ENCODE measurements at regions not wholly inside any gene's neighbourhood (a gene's known extent, or its start where the extent isn't known, plus 50 kb on each side); places are given as distances from the start of the nearest gene placed in this dataset.

GRCh38 chr3:176523114-176523513 is 674.2 kb downstream of the TBL1XR1 start:
- no peak for DNase-seq

- no peak for DNase-seq
Measured at GRCh38 chr3:176522436-176522835, 674.8 kb downstream of the TBL1XR1 start.

- no peak for DNase-seq
Measured at GRCh38 chr3:176521531-176522175, 675.6 kb downstream of the TBL1XR1 start.

GRCh38 chr3:176514297-176514696 is 683.0 kb downstream of the TBL1XR1 start:
- no peak for DNase-seq

- no peak for DNase-seq
Measured at GRCh38 chr3:176513604-176514003, 683.7 kb downstream of the TBL1XR1 start.

GRCh38 chr3:176512037-176512436 is 685.2 kb downstream of the TBL1XR1 start:
- no peak for DNase-seq

GRCh38 chr3:176510097-176510496 is 687.2 kb downstream of the TBL1XR1 start:
- no peak for DNase-seq

- no peak for DNase-seq
Measured at GRCh38 chr3:176505878-176506621, 691.2 kb downstream of the TBL1XR1 start.

- DNase-seq: no peak
Measured at GRCh38 chr3:176491084-176491483, 706.2 kb downstream of the TBL1XR1 start.

- no peak for DNase-seq
Measured at GRCh38 chr3:176490357-176490756, 706.9 kb downstream of the TBL1XR1 start.

- no peak for DNase-seq
Measured at GRCh38 chr3:176479248-176479647, 718.0 kb downstream of the TBL1XR1 start.

GRCh38 chr3:176469694-176470205 is 727.5 kb downstream of the TBL1XR1 start:
- DNase-seq: no peak

GRCh38 chr3:176463610-176464009 is 733.7 kb downstream of the TBL1XR1 start:
- DNase-seq: no peak

- no peak for DNase-seq
Measured at GRCh38 chr3:176447369-176447768, 749.9 kb downstream of the TBL1XR1 start.

GRCh38 chr3:176442326-176442725 is 755.0 kb downstream of the TBL1XR1 start:
- no peak for DNase-seq

- no peak for DNase-seq
Measured at GRCh38 chr3:176439729-176440128, 757.6 kb downstream of the TBL1XR1 start.

GRCh38 chr3:176431991-176432390 is 765.3 kb downstream of the TBL1XR1 start:
- DNase-seq: no peak

GRCh38 chr3:176431038-176431418 is 766.3 kb downstream of the TBL1XR1 start:
- no peak for DNase-seq

- DNase-seq: no peak
Measured at GRCh38 chr3:176430244-176431037, 766.8 kb downstream of the TBL1XR1 start.

- DNase-seq: no peak
Measured at GRCh38 chr3:176428552-176428951, 768.7 kb downstream of the TBL1XR1 start.

- DNase-seq: no peak
Measured at GRCh38 chr3:176426371-176426770, 770.9 kb downstream of the TBL1XR1 start.

GRCh38 chr3:176416870-176417269 is 780.4 kb downstream of the TBL1XR1 start:
- DNase-seq: no peak

- no peak for DNase-seq
Measured at GRCh38 chr3:176415661-176416295, 781.5 kb downstream of the TBL1XR1 start.
